ENCODE measurements at regions not wholly inside any gene's neighbourhood (a gene's known extent, or its start where the extent isn't known, plus 50 kb on each side); places are given as distances from the start of the nearest gene placed in this dataset.
"Not testable (repeated sequence)": the region's sequence is repeated elsewhere in the genome, so short reads cannot be mapped to it uniquely, and the experiment has no call there.

- not testable (repeated sequence) for TF ChIP-seq CTCF (IDR thresholded peaks at IDR 0.05 in 8 of 11, conservative IDR thresholded peaks at IDR 0.05 in 3 of 11); POLR2A (IDR thresholded peaks at IDR 0.05)
These were observed 262.3 kb downstream of the CEP170 start for GRCh38 chr1:242992776-242993175.

Measured in spleen (tissue), 7 donors.